ENCODE measurements at regions not wholly inside any gene's neighbourhood (a gene's known extent, or its start where the extent isn't known, plus 50 kb on each side); places are given as distances from the start of the nearest gene placed in this dataset.

DNA sequence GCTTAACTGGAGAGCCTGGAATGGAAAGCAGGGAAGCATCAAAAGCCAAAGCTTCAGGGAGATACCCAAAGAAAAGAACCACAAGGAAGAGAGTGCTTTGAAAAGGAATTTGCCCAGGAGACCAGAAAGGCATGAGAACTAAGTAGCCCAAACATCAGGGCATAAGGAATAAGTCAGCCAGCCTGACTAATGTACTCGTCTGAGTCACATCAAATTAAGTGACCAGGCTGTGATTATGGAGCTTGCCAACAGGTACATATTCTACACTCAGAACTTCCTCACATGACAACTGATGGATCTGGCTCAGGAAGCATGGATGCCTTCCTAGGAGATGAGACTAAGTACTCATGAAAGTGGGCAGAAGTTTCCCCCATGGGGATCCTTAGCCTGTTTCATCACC is 366.7 kb downstream of the BUD13 start (continued):
- no peak for TF ChIP-seq EZH2 (IDR thresholded peaks at IDR 0.05; ENCODE audit: borderline replicate concordance, insufficient read depth, low read length, poor library complexity, severe bottlenecking)
- TF ChIP-seq RAD21 (conservative IDR thresholded peaks at IDR 0.05), result no peak

DNA sequence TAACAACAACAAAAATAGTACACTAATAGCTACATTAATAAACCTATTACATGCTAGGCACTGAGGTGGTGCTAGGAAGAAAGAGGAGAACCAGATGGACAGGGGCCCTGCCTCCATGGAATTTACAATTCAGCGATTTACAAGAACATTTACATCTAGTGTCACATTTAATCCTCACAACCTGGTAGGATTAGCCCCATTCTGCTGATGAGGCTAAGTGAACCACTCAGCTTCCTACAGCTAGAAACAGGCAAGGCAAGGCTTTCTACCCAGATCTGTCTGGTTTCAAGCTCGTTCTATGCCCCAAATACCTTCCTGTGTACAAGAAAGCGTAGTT is 368.4 kb downstream of the BUD13 start:
- Histone ChIP-seq H3K27ac (ENCODE audit: low read length) (no peak overlapping the region), H3F3A (ENCODE audit: insufficient read depth, low read length, poor library complexity, severe bottlenecking) (no peaks in the 10 kb centered on the region), H3K9me2 (ENCODE audit: insufficient read depth, low read length) (no peaks in the 10 kb centered on the region), H2AFZ (ENCODE audit: low read depth, low read length) (no peak overlapping the region), H3K9ac (ENCODE audit: low read length) (no peak overlapping the region), H3K27me3 (ENCODE audit: insufficient read depth, low read depth, low read length) (no peaks in the 10 kb centered on the region), H3K4me3 (ENCODE audit: low read length) (no peak overlapping the region), H3K9me3 (ENCODE audit: low read length) (no peaks in the 10 kb centered on the region), H4K20me1 (ENCODE audit: insufficient read depth) (no peaks in the 10 kb centered on the region), H3K79me2 (replicated peaks; ENCODE audit: insufficient read depth, low read length) (no peaks in the 10 kb centered on the region), H3K36me3 (ENCODE audit: insufficient read depth, low read length) (no peaks in the 10 kb centered on the region), H3K4me2 (ENCODE audit: low read length) (no peak overlapping the region)
- no peak for TF ChIP-seq SMC3 (conservative IDR thresholded peaks at IDR 0.05; ENCODE audit: poor library complexity)
- TF ChIP-seq MXI1 (conservative IDR thresholded peaks at IDR 0.05; ENCODE audit: poor library complexity, severe bottlenecking), result no peak
- TF ChIP-seq TAF1 (IDR thresholded peaks at IDR 0.05; ENCODE audit: low read depth), result no peak
- TF ChIP-seq, protein P1, sequence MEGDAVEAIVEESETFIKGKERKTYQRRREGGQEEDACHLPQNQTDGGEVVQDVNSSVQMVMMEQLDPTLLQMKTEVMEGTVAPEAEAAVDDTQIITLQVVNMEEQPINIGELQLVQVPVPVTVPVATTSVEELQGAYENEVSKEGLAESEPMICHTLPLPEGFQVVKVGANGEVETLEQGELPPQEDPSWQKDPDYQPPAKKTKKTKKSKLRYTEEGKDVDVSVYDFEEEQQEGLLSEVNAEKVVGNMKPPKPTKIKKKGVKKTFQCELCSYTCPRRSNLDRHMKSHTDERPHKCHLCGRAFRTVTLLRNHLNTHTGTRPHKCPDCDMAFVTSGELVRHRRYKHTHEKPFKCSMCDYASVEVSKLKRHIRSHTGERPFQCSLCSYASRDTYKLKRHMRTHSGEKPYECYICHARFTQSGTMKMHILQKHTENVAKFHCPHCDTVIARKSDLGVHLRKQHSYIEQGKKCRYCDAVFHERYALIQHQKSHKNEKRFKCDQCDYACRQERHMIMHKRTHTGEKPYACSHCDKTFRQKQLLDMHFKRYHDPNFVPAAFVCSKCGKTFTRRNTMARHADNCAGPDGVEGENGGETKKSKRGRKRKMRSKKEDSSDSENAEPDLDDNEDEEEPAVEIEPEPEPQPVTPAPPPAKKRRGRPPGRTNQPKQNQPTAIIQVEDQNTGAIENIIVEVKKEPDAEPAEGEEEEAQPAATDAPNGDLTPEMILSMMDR (IDR thresholded peaks at IDR 0.05; ENCODE audit: poor library complexity, severe bottlenecking), result no peak
- no peak for TF ChIP-seq RAD21 (conservative IDR thresholded peaks at IDR 0.05)
- no peak for TF ChIP-seq EZH2 (IDR thresholded peaks at IDR 0.05; ENCODE audit: borderline replicate concordance, insufficient read depth, low read length, poor library complexity, severe bottlenecking)
- no peak for TF ChIP-seq EP300 (conservative IDR thresholded peaks at IDR 0.05; ENCODE audit: poor library complexity, severe bottlenecking)
- no peak for TF ChIP-seq POLR2AphosphoS5 (IDR thresholded peaks at IDR 0.05)
- TF ChIP-seq, protein P2, sequence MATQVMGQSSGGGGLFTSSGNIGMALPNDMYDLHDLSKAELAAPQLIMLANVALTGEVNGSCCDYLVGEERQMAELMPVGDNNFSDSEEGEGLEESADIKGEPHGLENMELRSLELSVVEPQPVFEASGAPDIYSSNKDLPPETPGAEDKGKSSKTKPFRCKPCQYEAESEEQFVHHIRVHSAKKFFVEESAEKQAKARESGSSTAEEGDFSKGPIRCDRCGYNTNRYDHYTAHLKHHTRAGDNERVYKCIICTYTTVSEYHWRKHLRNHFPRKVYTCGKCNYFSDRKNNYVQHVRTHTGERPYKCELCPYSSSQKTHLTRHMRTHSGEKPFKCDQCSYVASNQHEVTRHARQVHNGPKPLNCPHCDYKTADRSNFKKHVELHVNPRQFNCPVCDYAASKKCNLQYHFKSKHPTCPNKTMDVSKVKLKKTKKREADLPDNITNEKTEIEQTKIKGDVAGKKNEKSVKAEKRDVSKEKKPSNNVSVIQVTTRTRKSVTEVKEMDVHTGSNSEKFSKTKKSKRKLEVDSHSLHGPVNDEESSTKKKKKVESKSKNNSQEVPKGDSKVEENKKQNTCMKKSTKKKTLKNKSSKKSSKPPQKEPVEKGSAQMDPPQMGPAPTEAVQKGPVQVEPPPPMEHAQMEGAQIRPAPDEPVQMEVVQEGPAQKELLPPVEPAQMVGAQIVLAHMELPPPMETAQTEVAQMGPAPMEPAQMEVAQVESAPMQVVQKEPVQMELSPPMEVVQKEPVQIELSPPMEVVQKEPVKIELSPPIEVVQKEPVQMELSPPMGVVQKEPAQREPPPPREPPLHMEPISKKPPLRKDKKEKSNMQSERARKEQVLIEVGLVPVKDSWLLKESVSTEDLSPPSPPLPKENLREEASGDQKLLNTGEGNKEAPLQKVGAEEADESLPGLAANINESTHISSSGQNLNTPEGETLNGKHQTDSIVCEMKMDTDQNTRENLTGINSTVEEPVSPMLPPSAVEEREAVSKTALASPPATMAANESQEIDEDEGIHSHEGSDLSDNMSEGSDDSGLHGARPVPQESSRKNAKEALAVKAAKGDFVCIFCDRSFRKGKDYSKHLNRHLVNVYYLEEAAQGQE (IDR thresholded peaks at IDR 0.05; ENCODE audit: borderline replicate concordance), result no peak

DNA sequence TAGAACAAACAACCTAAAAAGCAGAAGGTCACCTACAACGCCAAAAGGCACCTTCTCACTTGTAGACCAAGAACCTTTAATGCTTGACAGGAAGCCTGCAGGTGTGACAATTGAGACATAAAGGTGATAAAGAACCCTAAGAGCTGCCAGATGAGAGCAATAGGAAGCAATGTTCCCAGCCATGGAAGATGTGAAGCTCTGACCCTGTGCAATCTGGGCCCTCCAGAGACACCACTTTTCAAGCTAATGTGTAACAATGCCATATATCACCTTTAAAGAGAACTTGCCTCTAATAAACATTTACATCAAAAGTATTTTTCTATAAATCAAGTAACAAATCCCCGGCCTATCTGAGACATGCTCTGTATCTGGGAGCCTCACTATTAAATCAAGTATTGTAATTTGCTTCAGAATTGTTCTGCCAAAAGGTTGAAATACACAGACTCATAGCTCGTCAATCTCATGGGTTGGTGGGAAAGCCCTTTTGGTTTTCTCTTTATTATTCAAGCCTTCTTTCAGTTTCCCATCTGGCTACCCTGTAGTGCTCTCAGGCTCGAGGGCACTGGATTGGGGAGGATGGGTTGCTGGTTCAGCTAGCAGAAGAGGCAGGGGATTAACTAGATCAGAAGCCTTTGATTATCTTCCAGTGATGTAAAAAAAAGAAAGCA is 368.9 kb downstream of the BUD13 start:
- Histone ChIP-seq H3K9ac (ENCODE audit: low read length) (no peak overlapping the region), H3F3A (ENCODE audit: insufficient read depth, low read length, poor library complexity, severe bottlenecking) (no peaks in the 10 kb centered on the region), H2AFZ (ENCODE audit: low read depth, low read length) (no peak overlapping the region), H3K9me3 (ENCODE audit: low read length) (no peaks in the 10 kb centered on the region), H3K79me2 (replicated peaks; ENCODE audit: insufficient read depth, low read length) (no peaks in the 10 kb centered on the region), H3K4me2 (ENCODE audit: low read length) (no peak overlapping the region), H3K27ac (ENCODE audit: low read length) (no peak overlapping the region), H4K20me1 (ENCODE audit: insufficient read depth) (no peaks in the 10 kb centered on the region), H3K4me3 (ENCODE audit: low read length) (no peak overlapping the region), H3K9me2 (ENCODE audit: insufficient read depth, low read length) (no peaks in the 10 kb centered on the region), H3K27me3 (ENCODE audit: insufficient read depth, low read depth, low read length) (no peaks in the 10 kb centered on the region), H3K36me3 (ENCODE audit: insufficient read depth, low read length) (no peaks in the 10 kb centered on the region)
- TF ChIP-seq EZH2 (IDR thresholded peaks at IDR 0.05; ENCODE audit: borderline replicate concordance, insufficient read depth, low read length, poor library complexity, severe bottlenecking) (no peak), SMC3 (conservative IDR thresholded peaks at IDR 0.05; ENCODE audit: poor library complexity) (no peak), EP300 (conservative IDR thresholded peaks at IDR 0.05; ENCODE audit: poor library complexity, severe bottlenecking) (no peak), RAD21 (conservative IDR thresholded peaks at IDR 0.05) (no peak)
- TF ChIP-seq, protein P2 (IDR thresholded peaks at IDR 0.05; ENCODE audit: borderline replicate concordance), result no peak
- TF ChIP-seq, protein P1 (IDR thresholded peaks at IDR 0.05; ENCODE audit: poor library complexity, severe bottlenecking), result no peak

All from neural cell (in vitro differentiated cells).